ENCODE measurements at regions not wholly inside any gene's neighbourhood (a gene's known extent, or its start where the extent isn't known, plus 50 kb on each side); places are given as distances from the start of the nearest gene placed in this dataset.

DNA sequence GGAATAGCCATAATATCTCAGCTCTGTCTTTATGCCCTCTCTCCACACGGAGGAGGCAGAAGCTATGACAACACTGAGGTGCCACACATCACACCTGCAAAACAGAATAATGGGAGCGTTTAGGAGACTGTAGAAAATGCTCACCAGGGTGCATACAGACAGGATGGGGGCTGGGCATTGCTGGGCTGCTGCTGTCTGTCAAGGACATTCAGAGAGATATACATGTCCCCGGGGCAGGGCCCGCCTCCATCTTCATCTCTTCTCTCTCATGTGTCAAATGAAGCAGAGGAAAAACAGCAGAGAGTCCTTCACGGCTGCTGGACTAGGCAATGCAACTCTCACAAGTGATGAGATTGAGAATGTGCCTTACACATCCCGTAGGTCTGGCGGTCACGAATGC is 65.3 kb upstream of the DHRSX start:
- TF ChIP-seq, protein P1, sequence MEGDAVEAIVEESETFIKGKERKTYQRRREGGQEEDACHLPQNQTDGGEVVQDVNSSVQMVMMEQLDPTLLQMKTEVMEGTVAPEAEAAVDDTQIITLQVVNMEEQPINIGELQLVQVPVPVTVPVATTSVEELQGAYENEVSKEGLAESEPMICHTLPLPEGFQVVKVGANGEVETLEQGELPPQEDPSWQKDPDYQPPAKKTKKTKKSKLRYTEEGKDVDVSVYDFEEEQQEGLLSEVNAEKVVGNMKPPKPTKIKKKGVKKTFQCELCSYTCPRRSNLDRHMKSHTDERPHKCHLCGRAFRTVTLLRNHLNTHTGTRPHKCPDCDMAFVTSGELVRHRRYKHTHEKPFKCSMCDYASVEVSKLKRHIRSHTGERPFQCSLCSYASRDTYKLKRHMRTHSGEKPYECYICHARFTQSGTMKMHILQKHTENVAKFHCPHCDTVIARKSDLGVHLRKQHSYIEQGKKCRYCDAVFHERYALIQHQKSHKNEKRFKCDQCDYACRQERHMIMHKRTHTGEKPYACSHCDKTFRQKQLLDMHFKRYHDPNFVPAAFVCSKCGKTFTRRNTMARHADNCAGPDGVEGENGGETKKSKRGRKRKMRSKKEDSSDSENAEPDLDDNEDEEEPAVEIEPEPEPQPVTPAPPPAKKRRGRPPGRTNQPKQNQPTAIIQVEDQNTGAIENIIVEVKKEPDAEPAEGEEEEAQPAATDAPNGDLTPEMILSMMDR (IDR thresholded peaks at IDR 0.05; ENCODE audit: low read depth, low read length), result no peak
- TF ChIP-seq POLR2A (IDR thresholded peaks at IDR 0.05; ENCODE audit: extremely low read depth, insufficient read length), result no peak
- TF ChIP-seq, protein P2, sequence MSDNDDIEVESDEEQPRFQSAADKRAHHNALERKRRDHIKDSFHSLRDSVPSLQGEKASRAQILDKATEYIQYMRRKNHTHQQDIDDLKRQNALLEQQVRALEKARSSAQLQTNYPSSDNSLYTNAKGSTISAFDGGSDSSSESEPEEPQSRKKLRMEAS (IDR thresholded peaks at IDR 0.05; ENCODE audit: low read depth, low read length), result no peak
- no peak for TF ChIP-seq MYC (IDR thresholded peaks at IDR 0.05; ENCODE audit: low read depth, low read length)
